H1 (cell line): ENCODE measurements at regions not wholly inside any gene's neighbourhood (a gene's known extent, or its start where the extent isn't known, plus 50 kb on each side); places are given as distances from the start of the nearest gene placed in this dataset.

Experiments
- CTCF ChIA-PET: fragments of 300-600 bp; sonication (Branson Sonifier 250); formaldehyde crosslinking; loops from one replicate; lab custom pipeline; 2021; ENCODE audit not compliant: partially characterized antibody; lab: Charles Lee
- POLR2A ChIA-PET: fragments of 300-600 bp; sonication (Branson Sonifier 250); formaldehyde crosslinking; loops from one replicate; lab custom pipeline; 2021; ENCODE audit warnings: inconsistent platforms; ENCODE audit not compliant: partially characterized antibody; lab: Charles Lee
- DNase-seq, 2 experiments: peaks; one replicate each; pipeline versions ENCODE4 v3.0.0 to v3.0.0-alpha.2; 2010 to 2022; ENCODE audit warnings: low spot score in 2 of 2, low read depth in 1 of 2, mixed read lengths in 1 of 2
- FAIRE-seq: peaks from 2 replicates; lab custom pipeline; 2011; peaks lifted over from hg19 to GRCh38; lab: Jason Lieb, UNC
- H2AFZ ChIP-seq: 2 replicates; pipeline ENCODE4 v1.8.1; 2012; ENCODE audit warnings: low read length, inconsistent platforms
- H2AK5ac ChIP-seq: 2 replicates; pipeline ENCODE4 v1.6.1; 2013; ENCODE audit warnings: low read depth, low read length
- H2BK120ac ChIP-seq: replicated peaks from 2 replicates; pipeline ENCODE3; 2013; ENCODE audit warnings: low read depth, low read length, inconsistent platforms
- H2BK12ac ChIP-seq: 2 replicates; pipeline ENCODE4 v1.6.1; 2013; ENCODE audit warnings: low read depth, low read length
- H2BK15ac ChIP-seq: 2 replicates; pipeline ENCODE4 v1.6.1; 2013; ENCODE audit warnings: low read length
- H2BK20ac ChIP-seq: 2 replicates; pipeline ENCODE4 v1.6.1; 2013; ENCODE audit warnings: low read length
- H2BK5ac ChIP-seq: 2 replicates; pipeline ENCODE4 v1.6.1; 2013; ENCODE audit warnings: low read depth, low read length
- H3K14ac ChIP-seq: 2 replicates; pipeline ENCODE4 v1.6.1; 2013; ENCODE audit warnings: inconsistent platforms; ENCODE audit not compliant: insufficient read length
- H3K18ac ChIP-seq: 2 replicates; pipeline ENCODE4 v1.6.1; 2013; ENCODE audit warnings: low read length; ENCODE audit errors: extremely low read depth
- H3K23ac ChIP-seq: 2 replicates; pipeline ENCODE4 v1.6.1; 2013; ENCODE audit warnings: inconsistent platforms; ENCODE audit not compliant: insufficient read length
- H3K23me2 ChIP-seq: 2 replicates; pipeline ENCODE4 v1.6.1; 2013; ENCODE audit warnings: low read depth, low read length
- H3K27ac ChIP-seq: 2 replicates; pipeline ENCODE4 v1.6.1; 2011; ENCODE audit warnings: low read depth, low read length, inconsistent platforms
- H3K27me3 ChIP-seq, 4 experiments: replicated peaks in 1 of 4; 1 replicate in 1 of 4; 2 replicates in 3 of 4; pipeline versions ENCODE4 v1.6.1 to v1.8.1; 2011 to 2013; ENCODE audit warnings: low read length in 3 of 4, mild to moderate bottlenecking in 3 of 4, inconsistent platforms in 2 of 4, mixed read lengths in 2 of 4, moderate library complexity in 1 of 4; ENCODE audit not compliant: control insufficient read depth in 3 of 4, insufficient read depth in 3 of 4; ENCODE audit errors: extremely low read depth in 1 of 4
- H3K36me3 ChIP-seq, 4 experiments: 2 replicates each; pipeline versions ENCODE4 v1.6.1 to v1.8.1; 2011 to 2013; ENCODE audit warnings: mild to moderate bottlenecking in 4 of 4, low read length in 3 of 4, moderate library complexity in 2 of 4, control low read depth in 1 of 4, inconsistent platforms in 1 of 4; ENCODE audit not compliant: insufficient read depth in 4 of 4, control insufficient read depth in 2 of 4
- H3K4ac ChIP-seq: replicated peaks from 2 replicates; pipeline ENCODE3; 2013; ENCODE audit warnings: low read length, low read depth, mixed read lengths, inconsistent platforms; ENCODE audit not compliant: insufficient read length
- H3K4me1 ChIP-seq, 4 experiments: replicated peaks in 1 of 4; 1 replicate in 1 of 4; 2 replicates in 3 of 4; pipeline versions ENCODE4 v1.6.1 to v1.8.1; 2011 to 2013; ENCODE audit warnings: low read length in 3 of 4, inconsistent platforms in 2 of 4, mixed read lengths in 1 of 4; ENCODE audit not compliant: insufficient read depth in 4 of 4, control insufficient read depth in 3 of 4
- H3K4me2 ChIP-seq, 2 experiments: 2 replicates each; pipeline versions ENCODE4 v1.6.1 to v1.8.1; 2011 to 2013; ENCODE audit warnings: low read depth in 2 of 2, low read length in 2 of 2, control low read depth in 1 of 2, inconsistent platforms in 1 of 2, mild to moderate bottlenecking in 1 of 2; ENCODE audit not compliant: insufficient read depth in 1 of 2
- H3K4me3 ChIP-seq, 4 experiments: fragments of 200-600, 300-600 bp in 1 of 4; sonication (generic), shearing (Covaris generic), sonication (Bioruptor Twin) in 1 of 4; 2 replicates each; pipeline versions ENCODE4 v1.5.1 to v1.8.1; 2011 to 2016; ENCODE audit warnings: low read length in 4 of 4, low read depth in 3 of 4, control low read depth in 2 of 4, inconsistent platforms in 2 of 4, mild to moderate bottlenecking in 2 of 4, mixed read lengths in 1 of 4, moderate library complexity in 1 of 4; ENCODE audit not compliant: insufficient read depth in 2 of 4; ENCODE audit errors: extremely low read depth in 1 of 4
- H3K56ac ChIP-seq: replicated peaks from 2 replicates; pipeline ENCODE3; 2013; ENCODE audit warnings: low read depth, mild to moderate bottlenecking, mixed read lengths, low read length, inconsistent platforms; ENCODE audit not compliant: insufficient read length
- H3K79me1 ChIP-seq: 2 replicates; pipeline ENCODE4 v1.6.1; 2013; ENCODE audit warnings: low read depth, low read length, control low read depth
- H3K79me2 ChIP-seq, 2 experiments: 2 replicates each; pipeline versions ENCODE4 v1.6.1 to v1.8.1; 2012 to 2013; ENCODE audit warnings: low read length in 2 of 2, mild to moderate bottlenecking in 2 of 2, inconsistent platforms in 1 of 2; ENCODE audit not compliant: insufficient read depth in 2 of 2, control insufficient read depth in 1 of 2
- H3K9ac ChIP-seq, 4 experiments: replicated peaks in 1 of 4; 1 replicate in 1 of 4; 2 replicates in 3 of 4; pipeline versions ENCODE4 v1.6.1 to v1.8.1; 2011 to 2013; ENCODE audit warnings: low read depth in 3 of 4, low read length in 3 of 4, control low read depth in 2 of 4, mild to moderate bottlenecking in 2 of 4, moderate library complexity in 2 of 4, inconsistent platforms in 1 of 4; ENCODE audit errors: extremely low read depth in 1 of 4
- H3K9me3 ChIP-seq, 2 experiments: 2 replicates each; pipeline versions ENCODE4 v1.6.1 to v1.8.1; 2012 to 2013; ENCODE audit warnings: mild to moderate bottlenecking in 2 of 2, moderate library complexity in 2 of 2, control low read depth in 1 of 2, inconsistent platforms in 1 of 2, low read depth in 1 of 2, low read length in 1 of 2, mixed read lengths in 1 of 2; ENCODE audit not compliant: insufficient read depth in 2 of 2
- H4K20me1 ChIP-seq, 2 experiments: replicated peaks in 1 of 2; 2 replicates each; pipeline versions ENCODE3 to v1.8.1; 2011 to 2013; ENCODE audit warnings: inconsistent platforms in 2 of 2, low read length in 2 of 2, mild to moderate bottlenecking in 1 of 2; ENCODE audit not compliant: insufficient read depth in 2 of 2, control insufficient read depth in 1 of 2
- H4K5ac ChIP-seq: 2 replicates; pipeline ENCODE4 v1.6.1; 2013; ENCODE audit warnings: low read length, low read depth, mixed read lengths, inconsistent platforms; ENCODE audit not compliant: insufficient read length
- H4K8ac ChIP-seq: 2 replicates; pipeline ENCODE4 v1.8.0; 2013; ENCODE audit warnings: mild to moderate bottlenecking, moderate library complexity, low read length, inconsistent platforms; ENCODE audit not compliant: insufficient read depth; ENCODE audit errors: extremely low read depth
- H4K91ac ChIP-seq: replicated peaks from 2 replicates; pipeline ENCODE3; 2013; ENCODE audit warnings: low read length, mixed read lengths, inconsistent platforms; ENCODE audit not compliant: insufficient read length
- CBX5 ChIP-seq: fragments of 300-800, 300-1000 bp; sonication (generic); IDR thresholded peaks from 2 replicates; pipeline ENCODE4 v1.7.1; 2016; ENCODE audit warnings: antibody characterized with exemption, low read length, low read depth
- CBX8 ChIP-seq: fragments of 300-800, 300-1000 bp; sonication (generic); IDR thresholded peaks from 2 replicates; pipeline ENCODE4 v1.7.1; 2016; ENCODE audit warnings: low read depth, low read length, borderline replicate concordance
- CEBPB ChIP-seq: IDR thresholded peaks from 2 replicates; pipeline ENCODE4 v1.6.1; 2012; ENCODE audit warnings: low read depth, low read length
- CHD1 ChIP-seq: IDR thresholded peaks from 2 replicates; pipeline ENCODE4 v1.6.1; 2012; ENCODE audit warnings: low read depth, low read length, improper control_type of control experiment
- CHD2 ChIP-seq: IDR thresholded peaks from 2 replicates; pipeline ENCODE4 v1.6.1; 2012; ENCODE audit warnings: low read length, improper control_type of control experiment
- CTBP2 ChIP-seq: IDR thresholded peaks from 2 replicates; pipeline ENCODE4 v1.7.0; 2011; ENCODE audit warnings: borderline replicate concordance, mild to moderate bottlenecking, moderate library complexity, mixed read lengths, low read length; ENCODE audit not compliant: insufficient read depth, insufficient read length
- JUN ChIP-seq: IDR thresholded peaks from 2 replicates; pipeline ENCODE4 v1.6.1; 2011; ENCODE audit warnings: low read depth, mild to moderate bottlenecking, improper control_type of control experiment, low read length
- MAFK ChIP-seq: IDR thresholded peaks from 2 replicates; pipeline ENCODE4 v1.6.1; 2012; ENCODE audit warnings: low read depth, mild to moderate bottlenecking, improper control_type of control experiment, low read length
- MAX ChIP-seq: IDR thresholded peaks from 2 replicates; pipeline ENCODE4 v1.6.1; 2012; ENCODE audit warnings: inconsistent platforms
- RAD21 ChIP-seq, 2 experiments: IDR thresholded peaks in 1 of 2; conservative IDR thresholded peaks in 1 of 2; 2 replicates each; pipeline ENCODE4 v1.6.1; 2011; ENCODE audit warnings: low read depth in 2 of 2, low read length in 2 of 2, improper control_type of control experiment in 1 of 2, inconsistent platforms in 1 of 2, mild to moderate bottlenecking in 1 of 2, moderate library complexity in 1 of 2
- SAP30 ChIP-seq: fragments of 300-600 bp; sonication (generic); IDR thresholded peaks from 2 replicates; pipeline ENCODE4 v1.7.1; 2012; ENCODE audit warnings: low read length, moderate library complexity, mild to moderate bottlenecking, inconsistent platforms; ENCODE audit not compliant: insufficient read depth, insufficient replicate concordance
- TBP ChIP-seq: IDR thresholded peaks from 2 replicates; pipeline ENCODE4 v1.6.1; 2011; ENCODE audit warnings: low read depth, low read length, improper control_type of control experiment
- TCF12 ChIP-seq: IDR thresholded peaks from 2 replicates; pipeline ENCODE4 v1.6.1; 2011; ENCODE audit warnings: low read depth, mild to moderate bottlenecking, low read length
- WGBS, 2 experiments: shearing (Covaris generic) in 1 of 2; methylation state at CpG; one replicate each; pipeline versions ENCODE4 v1.1.6 to v1.1.7; 2013 to 2015; ENCODE audit warnings: low lambda C conversion rate in 2 of 2, mixed read lengths in 2 of 2, inconsistent platforms in 1 of 2, low coverage in 1 of 2, missing lambda C conversion rate in 1 of 2; ENCODE audit not compliant: insufficient replicate concordance in 2 of 2, insufficient coverage in 1 of 2, insufficient read length in 1 of 2; ENCODE audit errors: extremely low coverage in 1 of 2, missing lambda C conversion rate in 1 of 2; 5-methylcytosine and 5-hydroxymethylcytosine counted together

- H3K9ac ChIP-seq: no peak overlapping the region
- ChIA-PET POLR2A (interaction anchor here (1.0 to 1.6 kb wide), 3 partner anchors 8 to 89 kb away, joined by 3 to 4 read pairs (median 3); no protein-coding TSS in a partner anchor), CTCF (no interaction called here)
- FAIRE-seq (no peak), DNase-seq (no peak)
- H3K23me2 ChIP-seq: peaks cover 4% of the 10 kb centered on the region; the same call in 1 of the 2 replicates
- H3K4me2 ChIP-seq: no peak overlapping the region
- H3K27me3 ChIP-seq: no peaks in the 10 kb centered on the region
- no peak overlapping the region for H3K14ac ChIP-seq
- no peak overlapping the region for H3K23ac ChIP-seq
- H3K79me1 ChIP-seq: no peaks in the 10 kb centered on the region
- no peak overlapping the region for H2AFZ ChIP-seq
- no peak overlapping the region for H3K4me3 ChIP-seq
- WGBS, 2 experiments: 82% methylated on average over 6 of the region's 7 CpGs; no CpG with 5 or more reads in 1 of the 2 experiments
- H4K91ac ChIP-seq: no peak overlapping the region
- H3K4ac ChIP-seq: no peak overlapping the region
- H4K8ac ChIP-seq: no peak overlapping the region
- no peak overlapping the region for H2BK5ac ChIP-seq
- H3K79me2 ChIP-seq: peaks cover 0 to 4% of the 10 kb centered on the region in 2 experiments; a peak in 1 of 4 replicates
- no peak overlapping the region for H2BK12ac ChIP-seq
- H3K36me3 ChIP-seq: no peaks in the 10 kb centered on the region
- H3K4me1 ChIP-seq: peaks cover 0 to 7% (median 2%) of the 10 kb centered on the region in 4 experiments; a peak in 2 of 7 replicates
- no peak overlapping the region for H3K27ac ChIP-seq
- 0 out of 2 replicates have a peak overlapping the region, but pooled peaks have one; percentile 39 for H2AK5ac ChIP-seq
- H3K56ac ChIP-seq: no peak overlapping the region
- H4K20me1 ChIP-seq: no peaks in the 10 kb centered on the region
- no peak overlapping the region for H2BK20ac ChIP-seq
- H2BK15ac ChIP-seq: no peak overlapping the region
- no peak overlapping the region for H3K18ac ChIP-seq
- H2BK120ac ChIP-seq: no peak overlapping the region
- H3K9me3 ChIP-seq: no peaks in the 10 kb centered on the region
- H4K5ac ChIP-seq: no peak overlapping the region
- TF ChIP-seq CHD2: no peak
- TF ChIP-seq MAX: no peak
- no peak for TF ChIP-seq TBP
- no peak for TF ChIP-seq CBX8
- TF ChIP-seq MAFK: no peak
- TF ChIP-seq CEBPB: no peak
- no peak for TF ChIP-seq RAD21 (IDR thresholded peaks at IDR 0.05 in 1 of 2, conservative IDR thresholded peaks at IDR 0.05 in 1 of 2; ENCODE audit: low read depth in 2 of 2, low read length in 2 of 2)
- no peak for TF ChIP-seq CTBP2
- no peak for TF ChIP-seq CBX5
- TF ChIP-seq CHD1: no peak
- TF ChIP-seq SAP30: no peak
- no peak for TF ChIP-seq JUN
- TF ChIP-seq TCF12: no peak
These were observed 81.5 kb upstream of the BCOR start for GRCh38 chrX:40179283-40179682.
